ENCODE measurements at regions not wholly inside any gene's neighbourhood (a gene's known extent, or its start where the extent isn't known, plus 50 kb on each side); places are given as distances from the start of the nearest gene placed in this dataset.

GRCh38 chr15:93880358-93880757, 351.0 kb upstream of the MCTP2 start:
- no peak overlapping the region for H3K4me3 Mint-ChIP-seq
- no peaks in the 10 kb centered on the region for H3K36me3 Mint-ChIP-seq (ENCODE audit: low read depth)
- no peaks in the 10 kb centered on the region; the same call in none of the 2 replicates for H3K9me3 Mint-ChIP-seq
- no peak overlapping the region for H3K27ac Mint-ChIP-seq
- DNase-seq: no peak
- H3K4me1 Mint-ChIP-seq (ENCODE audit: low read depth): no peaks in the 10 kb centered on the region
- TF ChIP-seq CTCF (IDR thresholded peaks at IDR 0.05): no peak
- H3K27me3 Mint-ChIP-seq (ENCODE audit: insufficient read depth): no peaks in the 10 kb centered on the region; the same call in none of the 2 replicates

GRCh38 chr15:93870583-93870982, 360.8 kb upstream of the MCTP2 start:
- DNase-seq: no peak
- no peaks in the 10 kb centered on the region; the same call in 1 of the 2 replicates for H3K9me3 Mint-ChIP-seq
- H3K36me3 Mint-ChIP-seq (ENCODE audit: low read depth): no peaks in the 10 kb centered on the region
- no peak overlapping the region for H3K27ac Mint-ChIP-seq
- H3K27me3 Mint-ChIP-seq (ENCODE audit: insufficient read depth): no peaks in the 10 kb centered on the region
- H3K4me1 Mint-ChIP-seq (ENCODE audit: low read depth): no peaks in the 10 kb centered on the region
- TF ChIP-seq CTCF (IDR thresholded peaks at IDR 0.05): no peak
- no peak overlapping the region for H3K4me3 Mint-ChIP-seq

GRCh38 chr15:93866948-93867347, 364.4 kb upstream of the MCTP2 start:
- H3K9me3 Mint-ChIP-seq: peaks cover 8% of the 10 kb centered on the region; the same call in 1 of the 2 replicates
- TF ChIP-seq CTCF (IDR thresholded peaks at IDR 0.05): no peak
- H3K4me3 Mint-ChIP-seq: no peak overlapping the region
- H3K27ac Mint-ChIP-seq: no peak overlapping the region
- H3K27me3 Mint-ChIP-seq (ENCODE audit: insufficient read depth): no peaks in the 10 kb centered on the region
- DNase-seq: no peak
- no peaks in the 10 kb centered on the region for H3K36me3 Mint-ChIP-seq (ENCODE audit: low read depth)
- no peaks in the 10 kb centered on the region for H3K4me1 Mint-ChIP-seq (ENCODE audit: low read depth)

GRCh38 chr15:93866476-93866875, 364.9 kb upstream of the MCTP2 start:
- H3K4me3 Mint-ChIP-seq: no peak overlapping the region
- H3K9me3 Mint-ChIP-seq: peaks cover 8% of the 10 kb centered on the region; the same call in 1 of the 2 replicates
- H3K36me3 Mint-ChIP-seq (ENCODE audit: low read depth): no peaks in the 10 kb centered on the region
- H3K27me3 Mint-ChIP-seq (ENCODE audit: insufficient read depth): no peaks in the 10 kb centered on the region
- TF ChIP-seq CTCF (IDR thresholded peaks at IDR 0.05): no peak
- H3K27ac Mint-ChIP-seq: no peak overlapping the region
- H3K4me1 Mint-ChIP-seq (ENCODE audit: low read depth): no peaks in the 10 kb centered on the region
- no peak for DNase-seq

GRCh38 chr15:93865586-93865985, 365.8 kb upstream of the MCTP2 start:
- Mint-ChIP-seq H3K4me3 (no peak overlapping the region), H3K4me1 (ENCODE audit: low read depth) (no peaks in the 10 kb centered on the region), H3K27ac (no peak overlapping the region), H3K36me3 (ENCODE audit: low read depth) (no peaks in the 10 kb centered on the region), H3K27me3 (ENCODE audit: insufficient read depth) (no peaks in the 10 kb centered on the region), H3K9me3 (peaks cover 10% of the 10 kb centered on the region; the same call in 1 of the 2 replicates)
- DNase-seq: no peak
- no peak for TF ChIP-seq CTCF (IDR thresholded peaks at IDR 0.05)

GRCh38 chr15:93862791-93863190, 368.6 kb upstream of the MCTP2 start:
- TF ChIP-seq CTCF (IDR thresholded peaks at IDR 0.05): no peak
- DNase-seq: no peak
- H3K36me3 Mint-ChIP-seq (ENCODE audit: low read depth): no peaks in the 10 kb centered on the region
- H3K4me3 Mint-ChIP-seq: no peak overlapping the region
- H3K9me3 Mint-ChIP-seq: peaks cover 16% of the 10 kb centered on the region; the same call in 1 of the 2 replicates
- no peak overlapping the region for H3K27ac Mint-ChIP-seq
- H3K4me1 Mint-ChIP-seq (ENCODE audit: low read depth): no peaks in the 10 kb centered on the region
- H3K27me3 Mint-ChIP-seq (ENCODE audit: insufficient read depth): no peaks in the 10 kb centered on the region; the same call in 1 of the 2 replicates
